GM12891 (cell line): ENCODE measurements at regions not wholly inside any gene's neighbourhood (a gene's known extent, or its start where the extent isn't known, plus 50 kb on each side); places are given as distances from the start of the nearest gene placed in this dataset.

Experiments
- PAX5 ChIP-seq: IDR thresholded peaks from 2 replicates; pipeline ENCODE4 v1.6.1; 2011; ENCODE audit warnings: low read length, moderate library complexity, mild to moderate bottlenecking; ENCODE audit not compliant: insufficient read depth, severe bottlenecking
- POLR2A ChIP-seq: IDR thresholded peaks from 2 replicates; pipeline ENCODE4 v1.6.1; 2011; ENCODE audit warnings: low read depth, low read length, control low read depth
- POLR2AphosphoS5 ChIP-seq: IDR thresholded peaks from 2 replicates; pipeline ENCODE4 v1.6.1; 2011; ENCODE audit warnings: low read depth, low read length, control low read depth
- TAF1 ChIP-seq: IDR thresholded peaks from 2 replicates; pipeline ENCODE4 v1.6.1; 2011; ENCODE audit warnings: low read depth, low read length, control low read depth

GRCh38 chr4:142954415-142954814, 108.3 kb upstream of the INPP4B start:
- TF ChIP-seq TAF1 = no peak
- TF ChIP-seq POLR2AphosphoS5 = no peak
- no peak for TF ChIP-seq POLR2A
- TF ChIP-seq PAX5 = no peak
